ENCODE measurements at regions not wholly inside any gene's neighbourhood (a gene's known extent, or its start where the extent isn't known, plus 50 kb on each side); places are given as distances from the start of the nearest gene placed in this dataset.

DNA sequence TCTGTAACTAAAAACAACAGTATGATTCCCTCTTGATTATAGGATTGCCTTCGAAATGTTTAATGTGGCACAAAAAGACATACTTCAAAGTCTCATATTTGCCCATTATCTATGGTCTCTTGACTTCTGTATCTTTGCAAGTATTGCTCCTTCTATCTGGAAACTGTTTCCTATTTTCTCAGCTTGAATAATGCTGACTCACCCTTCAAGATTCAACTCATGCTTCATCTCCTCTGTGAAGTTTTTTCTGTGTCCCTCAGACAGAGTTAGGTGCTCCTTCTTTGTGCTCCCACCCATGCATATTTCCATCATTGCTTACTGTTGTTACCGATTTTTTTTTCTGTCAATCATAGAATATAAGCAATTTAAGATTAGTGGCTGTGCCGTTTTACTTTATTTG is 192.8 kb upstream of the ROBO1 start:
- TF ChIP-seq, protein P1, sequence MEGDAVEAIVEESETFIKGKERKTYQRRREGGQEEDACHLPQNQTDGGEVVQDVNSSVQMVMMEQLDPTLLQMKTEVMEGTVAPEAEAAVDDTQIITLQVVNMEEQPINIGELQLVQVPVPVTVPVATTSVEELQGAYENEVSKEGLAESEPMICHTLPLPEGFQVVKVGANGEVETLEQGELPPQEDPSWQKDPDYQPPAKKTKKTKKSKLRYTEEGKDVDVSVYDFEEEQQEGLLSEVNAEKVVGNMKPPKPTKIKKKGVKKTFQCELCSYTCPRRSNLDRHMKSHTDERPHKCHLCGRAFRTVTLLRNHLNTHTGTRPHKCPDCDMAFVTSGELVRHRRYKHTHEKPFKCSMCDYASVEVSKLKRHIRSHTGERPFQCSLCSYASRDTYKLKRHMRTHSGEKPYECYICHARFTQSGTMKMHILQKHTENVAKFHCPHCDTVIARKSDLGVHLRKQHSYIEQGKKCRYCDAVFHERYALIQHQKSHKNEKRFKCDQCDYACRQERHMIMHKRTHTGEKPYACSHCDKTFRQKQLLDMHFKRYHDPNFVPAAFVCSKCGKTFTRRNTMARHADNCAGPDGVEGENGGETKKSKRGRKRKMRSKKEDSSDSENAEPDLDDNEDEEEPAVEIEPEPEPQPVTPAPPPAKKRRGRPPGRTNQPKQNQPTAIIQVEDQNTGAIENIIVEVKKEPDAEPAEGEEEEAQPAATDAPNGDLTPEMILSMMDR (conservative IDR thresholded peaks at IDR 0.05; ENCODE audit: low read length) = no peak
- TF ChIP-seq EZH2phosphoT487 (IDR thresholded peaks at IDR 0.05; ENCODE audit: borderline replicate concordance, low read depth, low read length) = no peak
